ENCODE measurements at regions not wholly inside any gene's neighbourhood (a gene's known extent, or its start where the extent isn't known, plus 50 kb on each side); places are given as distances from the start of the nearest gene placed in this dataset.

DNA sequence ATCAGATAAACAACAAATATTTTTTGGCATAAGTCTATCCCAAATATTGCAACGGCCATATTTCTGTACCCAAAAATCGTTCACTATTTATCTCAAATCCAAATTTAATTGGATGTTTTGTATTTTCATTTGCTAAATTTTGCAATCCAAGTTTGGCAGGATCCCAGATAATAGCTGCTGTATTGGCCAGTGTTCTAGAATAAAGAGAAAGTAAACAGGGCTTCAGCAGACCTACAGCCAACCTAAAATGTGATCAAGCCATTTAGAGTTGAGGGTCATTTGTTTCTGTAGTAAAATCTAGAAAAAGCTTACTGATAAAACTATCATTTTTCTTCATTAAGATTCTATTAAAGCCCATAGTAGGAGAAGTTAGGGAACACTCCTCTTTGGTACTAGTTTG, 506.6 kb upstream of the PTBP2 start:
- Histone ChIP-seq H3K4me1 (ENCODE audit: control insufficient read depth in 1 of 2, insufficient read depth in 2 of 2, low read length in 2 of 2) (no peaks in the 10 kb centered on the region), H3K36me3 (replicated peaks in 1 of 2; ENCODE audit: control insufficient read depth in 1 of 2, insufficient read depth in 2 of 2, low read length in 2 of 2) (no peaks in the 10 kb centered on the region), H3K9me3 (replicated peaks in 1 of 2; ENCODE audit: control insufficient read depth in 1 of 2, insufficient read depth in 1 of 2, low read length in 2 of 2) (no peaks in the 10 kb centered on the region), H2AFZ (ENCODE audit: insufficient read depth, low read depth, low read length, poor library complexity, severe bottlenecking) (no peak overlapping the region), H3K27ac (ENCODE audit: low read depth in 1 of 2, low read length in 2 of 2) (no peak overlapping the region), H3K79me2 (ENCODE audit: insufficient read depth, low read length) (no peaks in the 10 kb centered on the region), H3K4me3 (replicated peaks in 1 of 3; ENCODE audit: low read depth in 2 of 3, low read length in 3 of 3) (no peak overlapping the region), H3K4me2 (replicated peaks; ENCODE audit: extremely low read depth, low read length, poor library complexity, severe bottlenecking) (no peak overlapping the region), H3K27me3 (ENCODE audit: control insufficient read depth in 2 of 2, insufficient read depth in 2 of 2, low read length in 2 of 2) (no peaks in the 10 kb centered on the region), H3K9ac (ENCODE audit: insufficient read depth, low read length, poor library complexity, severe bottlenecking) (no peak overlapping the region), H4K20me1 (ENCODE audit: insufficient read depth, low read length) (no peaks in the 10 kb centered on the region)
- no peaks in the 10 kb centered on the region for H3K4me1 Mint-ChIP-seq
- no peaks in the 10 kb centered on the region for H3K27me3 Mint-ChIP-seq (ENCODE audit: low read depth in 3 of 3)
- no CpG with 5 or more reads among the region's 2 CpGs for WGBS (ENCODE audit: insufficient coverage)
- DNase-seq: no peak
- no peak for TF ChIP-seq CTCF (IDR thresholded peaks at IDR 0.05)
- H3K9me3 Mint-ChIP-seq: peaks cover 0 to 8% (median 0%) of the 10 kb centered on the region in 7 donors
- no peak overlapping the region for H3K4me3 Mint-ChIP-seq
- no peak overlapping the region for H3K27ac Mint-ChIP-seq
- intact Hi-C loops (cut with micrococcal nuclease): no loop called here
- H3K36me3 Mint-ChIP-seq: no peaks in the 10 kb centered on the region

DNA sequence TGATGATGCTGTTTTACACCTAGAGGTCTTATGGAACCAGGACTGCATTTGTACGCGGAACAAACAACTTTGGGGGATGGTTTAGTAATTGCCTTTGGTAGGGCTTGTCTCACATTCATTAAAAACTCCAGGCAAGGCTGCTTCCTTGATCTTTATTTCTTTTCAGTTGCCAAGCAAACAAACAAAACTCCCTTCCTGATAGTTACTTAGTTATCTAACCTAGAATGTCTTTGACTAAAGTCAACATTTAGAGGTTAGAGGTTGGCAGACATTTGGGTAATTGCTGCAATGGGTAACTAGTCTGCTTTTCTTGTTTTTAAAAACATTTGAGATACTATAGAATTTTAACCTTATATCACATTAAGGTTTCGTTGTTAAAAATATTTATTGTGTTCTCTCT, 500.9 kb upstream of the PTBP2 start:
- no peak for DNase-seq
- Mint-ChIP-seq H3K4me1 (no peaks in the 10 kb centered on the region), H3K9me3 (peaks cover 2 to 11% (median 4%) of the 10 kb centered on the region in 7 donors), H3K27me3 (ENCODE audit: low read depth in 3 of 3) (no peaks in the 10 kb centered on the region), H3K4me3 (no peak overlapping the region), H3K27ac (no peak overlapping the region), H3K36me3 (no peaks in the 10 kb centered on the region)
- Histone ChIP-seq H3K79me2 (ENCODE audit: insufficient read depth, low read length) (no peaks in the 10 kb centered on the region), H3K4me2 (replicated peaks; ENCODE audit: extremely low read depth, low read length, poor library complexity, severe bottlenecking) (no peak overlapping the region), H3K27ac (ENCODE audit: low read depth in 1 of 2, low read length in 2 of 2) (no peak overlapping the region), H3K4me1 (ENCODE audit: control insufficient read depth in 1 of 2, insufficient read depth in 2 of 2, low read length in 2 of 2) (no peaks in the 10 kb centered on the region), H3K4me3 (replicated peaks in 1 of 3; ENCODE audit: low read depth in 2 of 3, low read length in 3 of 3) (no peak overlapping the region), H3K36me3 (replicated peaks in 1 of 2; ENCODE audit: control insufficient read depth in 1 of 2, insufficient read depth in 2 of 2, low read length in 2 of 2) (no peaks in the 10 kb centered on the region), H4K20me1 (ENCODE audit: insufficient read depth, low read length) (no peaks in the 10 kb centered on the region), H3K9ac (ENCODE audit: insufficient read depth, low read length, poor library complexity, severe bottlenecking) (no peak overlapping the region), H3K27me3 (ENCODE audit: control insufficient read depth in 2 of 2, insufficient read depth in 2 of 2, low read length in 2 of 2) (no peaks in the 10 kb centered on the region), H3K9me3 (replicated peaks in 1 of 2; ENCODE audit: control insufficient read depth in 1 of 2, insufficient read depth in 1 of 2, low read length in 2 of 2) (peaks cover 0 to 7% of the 10 kb centered on the region in 2 donors), H2AFZ (ENCODE audit: insufficient read depth, low read depth, low read length, poor library complexity, severe bottlenecking) (no peak overlapping the region)
- no peak for TF ChIP-seq CTCF (IDR thresholded peaks at IDR 0.05)
- no CpG with 5 or more reads among the region's 3 CpGs for WGBS (ENCODE audit: insufficient coverage)
- intact Hi-C loops (cut with micrococcal nuclease): no loop called here

Measured in CD14-positive monocyte (primary cell).